ENCODE measurements at regions not wholly inside any gene's neighbourhood (a gene's known extent, or its start where the extent isn't known, plus 50 kb on each side); places are given as distances from the start of the nearest gene placed in this dataset.
A peak's percentile ranks its signal among the peaks of the same experiment; 100 is the strongest.

DNA sequence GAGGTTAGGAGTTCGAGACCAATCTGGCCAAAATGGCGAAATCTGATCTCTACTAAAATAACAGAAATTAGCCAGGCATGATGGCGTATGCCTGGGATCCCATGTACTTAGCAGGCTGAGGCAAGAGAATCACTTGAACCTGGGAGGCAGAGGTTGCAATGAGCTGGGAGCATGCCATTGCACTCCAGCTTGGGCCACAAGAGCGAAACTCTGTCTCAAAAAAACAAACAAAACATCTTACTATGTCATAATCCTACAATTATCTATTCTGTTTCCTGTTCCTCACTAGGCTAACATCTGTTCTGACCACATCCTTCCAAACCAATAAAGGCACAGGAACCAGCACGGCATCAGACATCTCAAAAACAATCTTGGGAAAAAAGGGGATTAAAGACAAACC, 361.8 kb upstream of the UBE2E3 start:
- dilution Hi-C loops (cut with HindIII; ENCODE audit: low sequenced_read_pairs, unreplicated experiment), result no loop called here
- H3K23ac ChIP-seq (ENCODE audit: low read depth, low read length), result no peak overlapping the region
- DNase-seq (peak; percentile 66), ATAC-seq (ENCODE audit: low read depth) (no peak)
- H3K79me1 ChIP-seq (ENCODE audit: low read depth in 1 of 2, low read length in 2 of 2), result no peaks in the 10 kb centered on the region
- H2AK9ac ChIP-seq (replicated peaks; ENCODE audit: low read depth, low read length, poor library complexity), result no peak overlapping the region
- no peak overlapping the region for H3K4me2 ChIP-seq (ENCODE audit: low read depth, low read length)
- H3K4me3 ChIP-seq (ENCODE audit: insufficient read depth, low read depth, low read length), result no peak overlapping the region
- H3K9me3 ChIP-seq (ENCODE audit: control insufficient read depth, insufficient read depth, low read length), result no peaks in the 10 kb centered on the region
- H2BK120ac ChIP-seq (ENCODE audit: low read depth, low read length), result no peak overlapping the region
- no peaks in the 10 kb centered on the region for H4K20me1 ChIP-seq (ENCODE audit: insufficient read depth, low read length)
- H2AFZ ChIP-seq (replicated peaks; ENCODE audit: low read length, poor library complexity), result no peak overlapping the region
- no peaks in the 10 kb centered on the region for H3K9me1 ChIP-seq (ENCODE audit: insufficient read depth, low read length)
- intact Hi-C loops (cut with micrococcal nuclease), result no loop called here
- H3K9ac ChIP-seq (ENCODE audit: low read depth, low read length), result no peak overlapping the region
- H2AK5ac ChIP-seq (ENCODE audit: low read depth, low read length), result no peak overlapping the region
- no peak overlapping the region for H3K56ac ChIP-seq (ENCODE audit: extremely low read depth, insufficient read depth, low read length)
- no peak overlapping the region for H2BK15ac ChIP-seq (ENCODE audit: low read depth, low read length)
- in situ Hi-C loops (cut with MboI; ENCODE audit: low sequenced_read_pairs), result no loop called here
- H2BK20ac ChIP-seq (ENCODE audit: low read depth, low read length), result no peak overlapping the region
- CTCF ChIA-PET, result no interaction called here
- H3K18ac ChIP-seq (ENCODE audit: low read depth, low read length), result no peak overlapping the region
- H3K36me3 ChIP-seq (ENCODE audit: control insufficient read depth, insufficient read depth, low read length), result no peaks in the 10 kb centered on the region
- BruUV-seq (replicated peaks), result no TSS peak
- no peak overlapping the region for H2BK5ac ChIP-seq (ENCODE audit: low read depth, low read length, poor library complexity, severe bottlenecking)
- H4K91ac ChIP-seq (ENCODE audit: insufficient read depth, low read depth, low read length), result no peak overlapping the region
- POLR2A ChIA-PET (ENCODE audit: unreplicated experiment), result no interaction called here
- 0 out of 2 replicates have a peak overlapping the region, but pooled peaks have one; percentile 23 for H3K4ac ChIP-seq (ENCODE audit: low read depth, low read length)
- H3K14ac ChIP-seq (replicated peaks; ENCODE audit: low read depth, low read length), result no peak overlapping the region
- no peak overlapping the region for H4K8ac ChIP-seq (ENCODE audit: low read depth in 2 of 2, low read length in 2 of 2)
- no peak overlapping the region for H3K27ac ChIP-seq (ENCODE audit: insufficient read depth, low read length)
- TF ChIP-seq MXI1 (IDR thresholded peaks at IDR 0.05; ENCODE audit: borderline replicate concordance, low read depth, low read length) (no peak), BHLHE40 (IDR thresholded peaks at IDR 0.05; ENCODE audit: low read depth, low read length) (no peak), NFE2L2 (IDR thresholded peaks at IDR 0.05; ENCODE audit: low read depth, low read length) (no peak)
- H3K27me3 ChIP-seq (ENCODE audit: control insufficient read depth, insufficient read depth, low read length), result no peaks in the 10 kb centered on the region
- H4K5ac ChIP-seq (ENCODE audit: low read depth, low read length), result no peak overlapping the region
- H3K4me1 ChIP-seq (ENCODE audit: control insufficient read depth, insufficient read depth, low read length), result peaks cover 3% of the 10 kb centered on the region
- WGBS, 2 experiments (ENCODE audit: extremely low coverage in 2 of 2, insufficient read length in 1 of 2), result 100% methylated on average over 1 of the region's 5 CpGs; no CpG with 5 or more reads in 1 of the 2 experiments
